Suppressor macrophage (primary cell): ENCODE measurements at regions not wholly inside any gene's neighbourhood (a gene's known extent, or its start where the extent isn't known, plus 50 kb on each side); places are given as distances from the start of the nearest gene placed in this dataset.

Source experiments
- DNase-seq, 4 experiments: peaks; one replicate each; pipeline ENCODE4 v3.0.0-alpha.2; 2020 to 2022

DNA sequence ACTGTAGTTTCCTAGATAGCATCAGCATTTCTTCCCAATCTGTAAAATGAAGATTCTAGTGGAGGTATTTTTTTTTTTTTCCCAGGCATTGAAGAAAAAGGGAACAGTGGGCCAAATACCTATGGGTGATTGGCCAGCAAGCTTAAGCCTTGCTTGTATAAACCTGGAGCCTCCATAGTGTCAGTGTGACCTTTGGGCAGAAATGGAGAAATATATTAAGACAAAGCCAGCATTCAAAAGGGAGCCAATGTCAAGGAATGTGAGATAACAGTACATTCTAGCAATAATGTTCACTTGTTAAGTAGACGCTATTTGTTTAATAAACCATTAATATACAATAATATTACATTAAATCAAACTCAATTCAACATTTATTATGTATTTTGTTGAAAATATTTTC lies 275.4 kb downstream of the FOXA2 start:
- DNase-seq: no peak

DNA sequence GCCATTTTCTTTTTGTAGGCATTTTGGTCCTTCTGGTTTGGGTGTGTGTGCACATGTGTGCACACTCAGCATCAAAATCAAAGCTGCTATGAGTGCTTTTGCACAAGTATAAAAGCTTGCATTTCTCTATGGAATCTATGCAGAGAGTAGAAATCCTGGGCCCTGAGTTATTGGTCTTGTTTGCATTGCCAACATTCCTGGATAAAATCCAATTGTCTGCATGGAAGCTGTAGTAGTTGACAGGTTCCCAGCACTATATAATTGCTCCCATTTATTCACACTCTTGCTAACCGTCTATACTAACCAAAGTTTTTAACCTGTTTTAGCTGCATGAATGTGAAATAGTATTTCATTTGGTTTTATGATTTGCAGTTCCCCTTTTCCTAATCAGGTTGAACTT lies 277.0 kb downstream of the FOXA2 start:
- DNase-seq: no peak

DNA sequence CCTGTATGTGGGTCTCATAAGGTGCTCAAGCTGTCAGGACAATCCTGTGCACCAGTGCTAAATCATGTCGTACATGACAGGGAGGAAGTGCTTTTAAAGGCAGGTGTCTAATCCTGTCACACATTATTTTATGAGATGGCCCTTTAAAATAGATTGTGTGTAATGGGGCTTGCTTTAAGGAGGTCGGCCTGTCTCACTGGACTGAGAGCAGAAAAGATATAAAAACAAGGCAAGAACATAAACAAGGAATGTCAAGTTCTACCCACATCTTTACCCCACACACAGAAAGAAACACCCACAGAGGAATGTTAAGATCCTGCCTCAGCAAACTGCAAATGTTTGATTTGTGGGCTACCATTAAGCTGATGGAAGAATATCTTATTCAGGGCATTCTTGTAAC lies 279.0 kb downstream of the FOXA2 start:
- no peak for DNase-seq

DNA sequence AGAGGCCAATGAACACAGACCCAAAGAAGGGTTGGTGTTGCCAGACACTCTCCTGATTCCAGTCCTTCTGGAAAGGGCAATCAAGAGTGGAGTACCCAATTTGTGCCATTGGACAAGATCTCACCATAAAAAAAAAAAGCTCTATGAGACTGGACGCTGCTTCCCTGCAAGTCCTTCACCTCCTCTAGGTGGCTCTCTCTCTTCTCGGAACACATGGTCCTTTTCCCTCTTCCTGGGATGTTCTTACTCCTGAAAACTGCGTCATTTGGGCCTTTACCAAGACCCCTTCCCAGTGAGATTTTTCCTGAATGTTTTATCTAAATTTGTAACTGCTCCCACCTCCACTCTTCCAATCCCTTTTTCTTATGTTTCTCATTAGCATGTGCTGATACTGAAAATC lies 280.8 kb downstream of the FOXA2 start:
- DNase-seq: peak in 1 of 4 experiments; percentile 3

DNA sequence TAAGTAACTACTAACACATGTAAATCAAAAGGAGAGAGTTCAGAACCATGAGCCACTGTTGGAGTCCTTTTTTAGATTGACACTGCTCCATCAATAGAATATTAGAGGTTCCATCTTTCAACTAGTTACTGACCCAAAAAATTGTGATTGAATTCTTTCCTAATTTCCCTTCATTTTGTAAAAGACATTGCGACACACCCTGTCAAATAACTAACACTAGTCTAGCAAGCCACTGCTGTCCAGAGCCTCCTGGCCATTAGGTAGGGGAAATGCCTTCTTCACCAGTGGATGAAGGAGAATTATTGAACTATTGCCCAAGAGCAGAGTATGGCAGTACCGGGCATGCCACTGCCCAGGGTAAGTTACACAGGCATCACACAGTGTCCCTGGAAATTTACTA lies 282.3 kb downstream of the FOXA2 start:
- DNase-seq: no peak

DNA sequence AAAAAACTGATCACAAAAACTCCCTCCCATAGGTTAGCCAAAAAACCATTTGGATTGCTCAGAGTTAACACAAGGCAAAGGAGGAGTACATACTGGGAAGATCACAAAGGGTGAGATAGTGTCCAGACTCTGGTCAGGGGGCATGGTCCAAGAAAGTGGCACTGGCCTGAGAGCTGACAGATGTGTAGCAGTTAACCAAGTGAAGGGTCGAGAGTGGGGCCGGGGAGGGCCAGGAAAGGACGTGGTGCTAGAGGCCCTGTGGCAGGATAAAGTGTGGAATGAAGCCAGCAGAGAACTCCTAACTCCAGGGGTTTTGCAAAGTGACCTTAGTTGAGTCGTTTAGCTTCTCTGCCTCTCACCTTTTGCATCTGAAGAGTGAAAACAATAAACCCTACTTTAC lies 290.5 kb downstream of the FOXA2 start:
- DNase-seq: no peak

DNA sequence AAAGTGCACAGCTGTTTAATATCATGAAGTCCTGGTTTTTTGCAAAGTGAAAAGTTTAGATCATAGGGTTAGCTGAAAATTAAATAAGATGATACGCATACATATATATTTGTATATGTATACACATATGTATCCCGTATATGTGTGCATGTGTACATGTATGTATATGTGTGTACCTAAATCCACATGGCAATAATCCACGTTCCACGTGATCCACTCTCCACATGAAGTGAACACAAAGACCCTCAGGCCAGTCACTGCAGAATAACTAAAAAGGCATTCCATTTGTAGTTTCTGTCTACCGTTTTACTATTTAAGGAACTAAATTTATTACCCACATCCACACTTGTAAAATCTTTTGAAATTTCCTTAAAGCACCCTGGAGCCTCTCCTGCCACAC lies 294.9 kb downstream of the FOXA2 start:
- DNase-seq: no peak

DNA sequence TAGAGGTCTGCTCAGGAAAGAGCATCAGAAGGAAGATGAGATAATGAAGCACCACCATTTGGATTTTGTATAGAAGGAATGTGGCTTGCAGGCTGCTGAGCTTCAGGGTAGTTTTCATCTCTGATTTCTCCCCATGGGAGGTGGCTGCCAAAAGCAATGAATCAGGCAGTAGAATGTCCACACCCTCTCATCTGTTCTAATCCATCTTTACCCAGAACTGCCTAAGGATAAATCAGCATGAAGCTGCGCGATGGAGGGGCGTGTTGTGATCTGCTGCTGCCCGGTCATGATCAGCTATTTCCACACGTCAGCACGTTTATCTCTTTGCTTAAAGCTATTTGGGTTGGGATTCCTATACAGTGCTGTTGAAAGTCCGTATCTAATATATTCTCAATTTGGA lies 295.4 kb downstream of the FOXA2 start:
- DNase-seq: no peak

DNA sequence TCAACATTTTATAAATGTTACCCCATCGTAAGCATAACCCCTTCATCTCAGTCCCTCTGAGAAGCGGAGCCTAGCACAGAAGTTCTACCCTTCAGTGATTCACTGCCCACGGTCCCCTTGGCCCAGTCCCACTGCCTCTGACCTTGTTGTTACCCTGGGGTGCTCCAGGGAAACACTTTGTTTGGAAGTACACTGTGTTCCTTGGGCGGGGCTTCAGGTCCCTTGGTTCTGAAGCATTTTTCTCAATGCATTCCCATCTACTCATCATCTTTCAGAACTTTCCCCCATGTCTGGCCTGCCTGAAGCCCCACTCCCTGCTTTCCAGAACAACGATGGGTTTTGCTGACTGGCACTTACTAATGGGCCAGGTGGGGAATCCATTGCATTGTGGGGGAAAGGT lies 296.2 kb downstream of the FOXA2 start:
- DNase-seq: no peak

DNA sequence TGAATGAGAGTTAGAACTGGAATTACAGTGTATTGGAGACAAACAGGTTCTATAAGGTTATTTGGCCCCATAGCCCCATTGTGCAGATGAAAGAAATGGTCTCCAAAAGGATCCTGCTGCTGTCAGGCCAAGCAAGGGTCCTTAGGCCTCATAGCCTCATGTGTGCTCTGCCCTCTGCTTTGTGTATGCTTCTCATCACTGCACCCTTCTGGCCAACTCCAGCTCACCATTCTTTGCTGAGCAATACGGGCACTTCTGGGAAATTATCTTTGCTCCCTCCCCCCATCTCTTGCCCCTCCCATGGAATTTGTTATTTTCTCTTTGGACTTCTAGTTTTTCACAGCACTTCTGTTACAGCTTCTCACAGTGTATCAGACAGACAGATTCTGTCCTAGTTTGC lies 298.8 kb downstream of the FOXA2 start:
- DNase-seq: no peak

DNA sequence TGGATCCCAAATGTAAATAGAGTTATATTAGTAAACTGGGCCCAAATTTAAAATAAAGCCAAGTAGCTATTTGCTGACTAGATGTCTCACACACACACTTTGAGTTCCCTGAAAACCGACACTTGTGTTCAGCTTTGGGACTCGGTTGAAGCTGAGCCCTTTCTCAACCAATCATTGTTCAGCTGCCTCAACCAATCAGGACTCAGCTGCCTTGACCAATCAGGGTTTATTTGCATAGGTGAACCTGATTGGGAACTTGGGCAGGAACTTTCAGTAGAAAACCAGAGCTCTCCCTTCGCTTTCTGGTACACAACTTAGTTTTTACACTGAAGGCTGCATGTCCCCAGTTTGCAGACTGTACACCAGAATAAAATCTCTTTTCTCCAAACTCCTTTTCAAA lies 301.7 kb downstream of the FOXA2 start:
- no peak for DNase-seq

DNA sequence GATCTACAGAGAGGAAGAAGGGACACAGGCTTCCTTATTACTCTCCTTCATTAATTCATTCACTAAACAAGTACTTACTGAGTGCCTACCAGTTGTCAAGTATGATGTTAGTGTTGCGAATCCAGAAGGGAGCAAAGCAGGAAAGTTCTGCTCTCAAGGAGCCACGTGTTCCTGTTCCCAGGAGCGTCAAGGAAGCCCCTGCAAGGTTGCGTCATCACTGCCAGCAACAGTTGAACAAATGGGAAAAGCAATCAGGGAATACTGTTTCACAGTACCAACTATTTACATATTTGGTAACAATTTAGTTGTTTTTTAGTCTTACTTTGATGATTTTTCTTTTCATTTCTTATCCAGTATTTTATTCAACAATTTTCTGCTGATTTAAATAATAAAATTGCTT lies 310.0 kb downstream of the FOXA2 start:
- DNase-seq: no peak

DNA sequence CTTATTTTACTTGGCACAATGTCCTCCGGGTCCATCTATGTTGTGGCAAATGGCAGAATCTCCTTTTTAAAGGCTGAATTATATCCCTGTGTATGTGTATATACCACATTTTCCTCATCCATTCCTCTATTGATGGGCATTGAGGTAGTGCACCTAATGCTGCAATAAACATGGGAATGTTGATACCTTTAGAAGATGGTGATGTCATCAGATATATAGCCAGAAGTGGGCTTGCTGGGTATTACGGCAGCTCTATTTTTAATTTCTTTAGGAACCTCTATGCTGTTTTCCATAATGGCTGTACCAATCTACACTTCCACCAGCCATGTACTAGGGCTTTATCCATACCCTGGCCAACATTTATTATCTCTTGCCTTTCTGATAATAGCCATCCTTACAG lies 315.7 kb downstream of the FOXA2 start:
- DNase-seq: no peak

DNA sequence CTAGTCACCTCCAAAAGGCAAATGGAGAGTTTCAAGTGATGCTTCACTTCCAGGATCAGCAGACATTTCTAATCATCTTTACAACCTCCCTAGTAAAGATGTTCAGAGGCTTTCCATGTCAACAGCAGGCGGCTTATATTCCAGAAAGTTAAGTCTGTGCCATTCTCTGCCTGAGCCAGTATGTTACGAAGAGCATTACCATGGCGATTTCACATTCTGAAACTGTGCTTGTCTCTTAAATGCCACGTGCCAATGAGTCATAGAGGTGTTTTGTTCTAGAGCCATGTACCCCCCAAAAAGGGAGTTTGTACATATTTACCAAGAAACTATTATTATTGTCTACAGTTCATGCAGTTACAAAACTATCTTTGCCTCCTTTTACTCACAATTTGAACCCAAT lies 319.5 kb downstream of the FOXA2 start:
- DNase-seq: no peak

DNA sequence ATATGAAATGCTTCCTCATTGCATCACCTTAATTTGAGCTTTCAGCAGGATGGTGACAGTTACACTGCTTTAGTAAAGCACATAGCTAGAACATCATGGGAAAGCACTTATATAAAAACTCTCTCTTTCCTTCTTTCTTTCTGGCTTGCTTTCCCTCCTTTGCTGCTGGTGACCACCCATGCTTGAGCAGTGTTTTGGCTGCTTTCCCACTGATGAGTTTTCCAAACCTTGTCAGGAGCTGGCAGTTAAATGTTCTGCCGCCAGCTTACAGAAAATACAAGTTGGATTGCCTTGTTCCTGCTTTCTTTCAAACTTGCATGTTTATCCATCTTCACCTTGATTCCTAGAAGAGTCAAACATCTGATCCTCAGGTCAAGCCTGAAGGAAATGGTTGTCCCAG lies 323.9 kb downstream of the FOXA2 start:
- no peak for DNase-seq

DNA sequence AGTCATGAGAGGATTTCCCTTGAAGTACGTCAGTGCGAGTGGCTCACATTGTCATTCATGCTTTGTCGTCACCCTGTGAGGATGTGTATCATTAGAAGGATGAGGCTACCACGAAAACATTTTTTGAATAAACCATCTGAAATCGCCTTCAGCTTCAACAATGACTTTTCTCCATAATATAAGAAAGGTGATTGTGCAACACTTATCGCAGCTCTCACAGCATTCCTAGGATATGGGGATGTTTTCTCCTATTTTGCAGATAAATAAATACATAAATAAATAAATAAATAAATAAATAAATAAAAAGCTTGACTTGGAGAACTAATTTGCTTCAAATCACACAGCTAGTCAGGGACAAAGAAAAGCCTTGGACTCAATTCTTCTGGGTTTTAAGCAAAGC lies 326.5 kb downstream of the FOXA2 start:
- DNase-seq: no peak

DNA sequence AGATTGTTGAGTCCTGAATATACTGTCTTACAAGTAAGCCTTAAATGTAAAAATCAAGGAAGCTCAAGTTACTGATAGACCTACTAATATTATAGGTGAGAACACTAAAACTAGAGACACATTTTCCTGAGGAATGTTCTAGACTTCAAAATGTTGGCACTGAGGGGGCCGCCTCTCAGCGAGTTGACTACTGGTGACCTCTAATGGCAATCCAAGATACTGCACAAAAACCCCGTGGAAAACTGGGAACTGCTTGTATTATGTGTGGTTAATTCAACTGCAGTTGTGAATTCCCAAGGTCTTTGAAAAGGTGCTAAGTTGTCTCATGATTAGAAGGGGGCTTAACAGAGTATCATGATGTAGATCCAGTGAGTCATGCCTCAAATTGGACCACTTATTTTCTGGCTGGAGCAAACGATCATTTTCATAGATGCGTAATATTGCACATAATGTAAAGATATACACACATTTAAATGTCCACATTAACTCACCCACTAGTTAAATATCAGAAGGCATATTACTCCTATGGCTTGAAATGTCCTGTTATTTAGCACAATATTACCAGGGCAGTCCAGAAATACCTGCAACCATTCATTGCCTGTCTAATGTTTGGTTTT lies 336.2 kb downstream of the FOXA2 start:
- DNase-seq: peak in 3 of 4 experiments; percentile 5 to 17 (median 17)

DNA sequence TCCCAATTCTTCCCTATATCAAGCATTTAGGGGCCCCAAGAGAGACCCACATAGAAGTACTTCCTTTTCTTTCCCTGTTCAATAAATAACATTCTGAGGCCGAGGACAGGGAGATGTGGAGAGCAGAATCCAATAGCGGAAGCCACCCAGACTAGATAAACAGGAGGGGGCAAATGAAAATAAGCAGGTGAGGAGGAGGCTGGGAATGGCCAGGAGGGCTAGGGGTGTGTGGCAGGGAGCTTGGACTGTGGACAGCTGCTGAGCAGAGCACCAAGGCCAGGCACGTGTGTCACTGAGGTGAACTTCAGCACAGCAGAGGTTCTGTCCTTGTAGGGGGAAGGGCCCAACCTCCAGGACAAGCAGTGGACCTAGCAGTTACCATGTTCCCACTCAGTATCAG lies 339.2 kb downstream of the FOXA2 start:
- DNase-seq: no peak

DNA sequence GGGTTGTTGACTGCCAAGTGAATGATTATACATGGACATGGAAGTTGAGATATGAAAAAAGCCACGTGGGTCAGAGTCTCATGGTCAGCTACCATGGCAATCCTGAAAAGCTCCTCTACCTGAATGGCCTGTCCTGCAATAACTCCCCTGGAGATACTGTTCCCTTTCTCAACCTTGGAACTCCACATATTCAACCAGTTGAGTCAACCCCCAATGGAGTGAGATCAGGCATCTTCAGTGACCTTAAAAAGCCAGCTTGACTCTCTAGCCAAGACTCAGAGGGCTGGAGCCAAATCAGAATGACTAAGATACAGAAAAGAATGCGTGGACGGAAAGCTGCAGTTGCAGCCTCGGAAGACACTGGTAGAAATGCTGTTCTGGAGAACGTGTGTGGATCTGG lies 341.3 kb downstream of the FOXA2 start:
- DNase-seq: no peak

DNA sequence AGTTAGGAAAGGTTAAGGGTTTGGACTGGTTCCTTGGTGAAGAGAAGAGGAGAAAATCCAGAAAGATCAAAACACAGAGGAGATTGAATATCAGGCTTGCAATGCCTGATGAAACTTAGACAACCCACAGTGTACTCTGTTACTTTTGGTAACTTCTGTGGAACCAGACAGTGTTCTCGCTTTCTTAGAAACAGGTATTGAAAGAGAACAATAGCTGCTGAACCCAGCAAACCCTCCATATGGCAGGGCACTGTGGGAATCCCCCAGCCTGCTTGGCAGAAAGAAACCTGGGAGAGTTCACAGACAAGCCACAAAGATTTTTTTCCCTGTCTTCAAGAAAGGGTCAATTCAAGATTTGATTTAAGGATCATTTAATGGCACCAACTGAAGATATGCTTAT lies 342.8 kb downstream of the FOXA2 start:
- no peak for DNase-seq

DNA sequence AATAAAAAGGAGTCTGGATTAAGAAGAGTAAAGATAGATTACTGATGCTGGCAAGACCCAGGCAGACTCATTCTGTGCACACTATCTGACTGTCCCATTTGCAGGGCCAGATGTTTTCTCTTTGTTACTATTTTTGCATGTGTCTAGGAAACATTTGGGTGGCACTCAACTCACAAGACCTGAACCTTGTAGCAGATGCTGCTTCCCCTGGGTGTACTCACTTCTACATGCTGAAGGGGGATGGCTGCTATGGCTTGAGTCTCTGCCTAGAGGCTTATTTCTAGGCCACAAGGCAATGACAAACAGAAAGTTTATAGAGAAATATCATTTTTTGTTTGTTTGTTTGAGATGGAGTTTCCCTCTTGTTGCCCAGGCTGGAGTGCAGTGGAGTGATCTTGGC lies 351.4 kb downstream of the FOXA2 start:
- no peak for DNase-seq

DNA sequence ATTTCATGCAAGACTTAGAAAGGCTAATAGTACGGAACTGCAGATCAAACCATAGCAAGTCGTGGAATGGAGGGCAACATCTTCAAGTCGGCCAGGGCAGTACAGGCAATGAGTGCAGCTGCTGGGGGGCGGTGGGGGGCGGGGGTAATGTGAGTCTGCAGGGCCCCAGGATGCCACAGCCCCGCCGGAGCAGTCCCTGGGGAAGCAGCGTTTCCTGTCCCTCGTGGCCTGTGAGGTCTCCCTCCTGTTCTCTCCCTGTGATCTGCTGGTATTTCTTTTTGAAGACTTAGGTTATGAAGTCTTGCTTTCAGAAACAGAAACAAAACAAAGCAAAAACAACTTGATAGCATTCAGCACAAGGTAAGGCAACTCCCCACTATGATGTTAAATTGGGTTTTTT lies 351.9 kb downstream of the FOXA2 start:
- no peak for DNase-seq

DNA sequence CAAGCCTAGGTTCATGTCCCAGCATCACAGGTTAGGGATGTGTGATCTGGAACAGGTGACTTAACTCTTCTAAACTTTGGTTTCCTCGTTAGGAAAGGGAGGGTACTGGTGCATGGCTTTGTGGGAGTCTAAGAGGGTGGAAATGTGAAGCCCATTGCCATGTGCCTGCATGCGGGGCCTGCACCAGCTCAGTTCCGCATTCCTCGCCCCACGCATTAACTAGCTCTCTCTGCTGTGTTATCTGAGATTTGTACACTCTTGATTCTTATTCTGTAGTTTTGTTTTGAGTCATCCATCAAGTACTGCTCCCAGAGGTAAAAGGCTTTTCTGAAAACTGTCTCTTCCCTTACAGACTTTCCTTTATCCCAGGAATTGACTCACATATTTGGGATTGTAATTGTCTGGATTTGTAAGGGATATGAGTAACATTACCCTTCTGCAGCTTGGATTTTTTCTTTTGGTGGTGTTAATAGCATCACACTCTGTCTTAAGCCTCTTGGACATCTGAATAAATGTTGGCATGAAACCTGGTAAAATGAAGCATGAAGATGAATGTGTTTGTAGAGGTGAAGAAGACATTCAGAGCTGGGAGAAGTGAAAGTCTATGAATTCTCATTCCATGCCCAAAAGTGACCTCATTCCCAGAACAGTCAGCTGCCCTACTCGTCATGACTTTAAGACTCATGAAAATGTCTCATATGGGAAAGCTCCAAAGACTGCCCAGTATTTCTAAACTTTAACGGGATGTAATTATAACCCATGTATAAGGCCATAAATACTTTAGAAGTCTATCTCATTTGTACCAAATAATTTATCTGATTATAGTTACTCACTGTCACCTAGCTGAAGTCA lies 357.3 kb downstream of the FOXA2 start:
- no peak for DNase-seq

DNA sequence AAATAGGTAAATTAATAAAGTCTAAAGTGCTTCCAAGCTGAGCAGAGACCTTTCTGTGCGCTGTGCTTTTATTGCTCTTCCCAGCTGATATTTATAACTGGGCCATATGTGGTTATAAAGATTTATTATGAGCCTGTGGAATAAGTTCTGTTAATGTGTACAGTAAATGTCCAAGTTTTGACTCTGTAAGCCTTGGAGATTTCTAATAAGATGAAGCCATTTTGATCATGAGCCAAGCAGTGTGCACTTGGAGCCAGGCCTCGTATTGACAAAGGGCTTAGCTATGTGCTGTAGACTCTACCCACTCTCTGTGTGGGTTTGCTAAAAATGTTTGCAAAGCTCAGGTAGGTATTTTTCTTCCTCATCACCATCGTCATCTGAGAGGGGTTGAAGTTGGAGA lies 361.1 kb downstream of the FOXA2 start:
- no peak for DNase-seq
